Endothelial cell (in vitro differentiated cells): ENCODE measurements at regions not wholly inside any gene's neighbourhood (a gene's known extent, or its start where the extent isn't known, plus 50 kb on each side); places are given as distances from the start of the nearest gene placed in this dataset.

Source experiments
- DNase-seq: peaks from one replicate; pipeline ENCODE4 v3.0.0; 2021; ENCODE audit warnings: low spot score
- H3K27ac Mint-ChIP-seq: one replicate; pipeline ENCODE4 v1.8.0; 2021; ENCODE audit warnings: mixed read lengths, inconsistent platforms; ENCODE audit not compliant: unreplicated experiment
- H3K27me3 Mint-ChIP-seq: one replicate; pipeline ENCODE4 v1.8.0; 2021; ENCODE audit warnings: mild to moderate bottlenecking, moderate library complexity, mixed read lengths, inconsistent platforms; ENCODE audit not compliant: unreplicated experiment
- H3K36me3 Mint-ChIP-seq: one replicate; pipeline ENCODE4 v1.8.0; 2021; ENCODE audit warnings: mild to moderate bottlenecking, low read depth, mixed read lengths, inconsistent platforms; ENCODE audit not compliant: unreplicated experiment
- H3K4me1 Mint-ChIP-seq: one replicate; pipeline ENCODE4 v1.8.0; 2021; ENCODE audit warnings: mild to moderate bottlenecking, mixed read lengths, inconsistent platforms; ENCODE audit not compliant: unreplicated experiment
- H3K4me3 Mint-ChIP-seq: one replicate; pipeline ENCODE4 v1.8.0; 2021; ENCODE audit warnings: mild to moderate bottlenecking, mixed read lengths, inconsistent platforms; ENCODE audit not compliant: unreplicated experiment
- H3K9me3 Mint-ChIP-seq: one replicate; pipeline ENCODE4 v1.8.0; 2021; ENCODE audit warnings: mixed read lengths, inconsistent platforms; ENCODE audit not compliant: unreplicated experiment
- TF ChIP-seq, protein P1 (sequence below): fragments of 200-600 bp; sonication (generic); IDR thresholded peaks from one replicate; pipeline ENCODE4 v1.5.0; 2021; ENCODE audit warnings: antibody characterized with exemption; ENCODE audit not compliant: unreplicated experiment

DNA sequence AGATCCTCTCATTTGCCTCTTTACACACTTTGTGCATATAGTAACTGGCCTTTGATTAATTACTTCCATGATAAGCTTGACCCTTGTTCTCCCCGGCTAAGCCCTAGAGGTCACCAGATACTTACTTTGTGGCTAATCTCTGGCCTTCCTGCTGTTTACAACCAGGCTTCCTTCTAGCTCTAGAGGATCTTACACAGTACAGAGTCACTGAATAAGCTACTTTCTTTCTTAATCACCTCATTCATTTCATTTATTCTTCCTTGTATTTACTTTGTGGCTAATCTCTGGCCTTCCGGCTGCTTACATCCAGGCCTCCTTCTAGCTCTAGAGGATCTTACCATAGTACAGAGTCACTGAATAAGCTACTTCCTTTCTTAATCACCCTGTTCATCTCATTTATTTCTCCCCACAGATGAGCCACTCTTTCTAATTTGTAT lies 144.3 kb upstream of the C1orf21 start:
- Mint-ChIP-seq H3K4me1 (no peaks in the 10 kb centered on the region), H3K27me3 (peaks cover 1% of the 10 kb centered on the region), H3K36me3 (no peaks in the 10 kb centered on the region), H3K4me3 (no peak overlapping the region), H3K27ac (no peak overlapping the region), H3K9me3 (no peaks in the 10 kb centered on the region)
- TF ChIP-seq, protein P1, sequence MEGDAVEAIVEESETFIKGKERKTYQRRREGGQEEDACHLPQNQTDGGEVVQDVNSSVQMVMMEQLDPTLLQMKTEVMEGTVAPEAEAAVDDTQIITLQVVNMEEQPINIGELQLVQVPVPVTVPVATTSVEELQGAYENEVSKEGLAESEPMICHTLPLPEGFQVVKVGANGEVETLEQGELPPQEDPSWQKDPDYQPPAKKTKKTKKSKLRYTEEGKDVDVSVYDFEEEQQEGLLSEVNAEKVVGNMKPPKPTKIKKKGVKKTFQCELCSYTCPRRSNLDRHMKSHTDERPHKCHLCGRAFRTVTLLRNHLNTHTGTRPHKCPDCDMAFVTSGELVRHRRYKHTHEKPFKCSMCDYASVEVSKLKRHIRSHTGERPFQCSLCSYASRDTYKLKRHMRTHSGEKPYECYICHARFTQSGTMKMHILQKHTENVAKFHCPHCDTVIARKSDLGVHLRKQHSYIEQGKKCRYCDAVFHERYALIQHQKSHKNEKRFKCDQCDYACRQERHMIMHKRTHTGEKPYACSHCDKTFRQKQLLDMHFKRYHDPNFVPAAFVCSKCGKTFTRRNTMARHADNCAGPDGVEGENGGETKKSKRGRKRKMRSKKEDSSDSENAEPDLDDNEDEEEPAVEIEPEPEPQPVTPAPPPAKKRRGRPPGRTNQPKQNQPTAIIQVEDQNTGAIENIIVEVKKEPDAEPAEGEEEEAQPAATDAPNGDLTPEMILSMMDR = no peak
- no peak for DNase-seq

DNA sequence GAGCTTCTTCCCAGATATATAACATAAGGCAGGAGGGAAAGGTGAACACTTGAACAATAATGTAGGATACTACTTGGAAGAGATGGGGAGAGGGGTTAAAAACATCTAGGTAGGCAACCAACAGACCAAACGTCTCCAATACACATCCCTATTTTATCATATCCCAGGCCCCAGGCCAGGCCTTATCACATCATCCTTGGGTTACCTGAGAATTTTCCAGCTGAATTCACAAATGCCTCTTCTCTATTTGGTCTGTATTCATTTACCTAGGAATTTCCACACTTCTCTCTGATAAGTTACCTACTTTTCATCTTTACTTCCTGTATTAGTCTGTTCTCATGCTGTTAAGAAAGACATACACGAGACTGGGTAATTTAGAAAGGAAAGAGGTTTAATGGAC lies 141.9 kb upstream of the C1orf21 start:
- DNase-seq = no peak
- H3K4me1 Mint-ChIP-seq = peaks cover 3% of the 10 kb centered on the region
- TF ChIP-seq, protein P1 = no peak
- H3K27ac Mint-ChIP-seq = no peak overlapping the region
- H3K36me3 Mint-ChIP-seq = no peaks in the 10 kb centered on the region
- no peaks in the 10 kb centered on the region for H3K9me3 Mint-ChIP-seq
- H3K4me3 Mint-ChIP-seq = no peak overlapping the region
- peaks cover 3% of the 10 kb centered on the region for H3K27me3 Mint-ChIP-seq

GRCh38 chr1:184247671-184248070 lies 139.2 kb upstream of the C1orf21 start:
- no peak overlapping the region for H3K27ac Mint-ChIP-seq
- no peak for DNase-seq
- H3K4me3 Mint-ChIP-seq = no peak overlapping the region
- H3K4me1 Mint-ChIP-seq = peaks cover 3% of the 10 kb centered on the region
- no peaks in the 10 kb centered on the region for H3K9me3 Mint-ChIP-seq
- no peaks in the 10 kb centered on the region for H3K36me3 Mint-ChIP-seq
- TF ChIP-seq, protein P1 = no peak
- peaks cover 3% of the 10 kb centered on the region for H3K27me3 Mint-ChIP-seq

GRCh38 chr1:184253921-184254320 lies 132.9 kb upstream of the C1orf21 start:
- TF ChIP-seq, protein P1 = no peak
- peaks cover 11% of the 10 kb centered on the region for H3K4me1 Mint-ChIP-seq
- H3K9me3 Mint-ChIP-seq = no peaks in the 10 kb centered on the region
- H3K36me3 Mint-ChIP-seq = no peaks in the 10 kb centered on the region
- H3K27me3 Mint-ChIP-seq = peaks cover 2% of the 10 kb centered on the region
- no peak overlapping the region for H3K27ac Mint-ChIP-seq
- no peak for DNase-seq
- H3K4me3 Mint-ChIP-seq = no peak overlapping the region

DNA sequence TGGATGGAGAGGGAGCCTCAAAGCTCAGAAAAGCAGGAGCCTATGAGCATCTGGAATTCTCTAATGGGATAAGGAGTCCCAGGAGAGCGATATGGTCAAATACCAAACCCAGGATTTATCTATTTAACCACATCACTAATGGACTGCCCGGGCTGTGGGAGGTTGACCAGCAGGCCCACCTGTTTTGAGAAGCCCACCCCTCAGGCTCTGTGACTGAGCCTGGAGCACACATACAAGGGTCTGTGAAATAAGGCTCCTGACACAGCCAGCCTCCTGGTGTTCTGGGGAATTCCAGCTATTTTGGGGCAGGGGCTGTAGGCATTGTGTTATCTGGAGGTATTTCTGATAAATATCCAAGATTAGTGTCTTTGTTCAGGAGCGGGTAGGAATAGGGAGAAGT lies 132.0 kb upstream of the C1orf21 start:
- DNase-seq = no peak
- Mint-ChIP-seq H3K4me1 (peaks cover 8% of the 10 kb centered on the region), H3K27ac (no peak overlapping the region), H3K27me3 (no peaks in the 10 kb centered on the region), H3K9me3 (no peaks in the 10 kb centered on the region), H3K4me3 (no peak overlapping the region), H3K36me3 (no peaks in the 10 kb centered on the region)
- TF ChIP-seq, protein P1 = no peak
